HL-60 (cell line): ENCODE measurements at regions not wholly inside any gene's neighbourhood (a gene's known extent, or its start where the extent isn't known, plus 50 kb on each side); places are given as distances from the start of the nearest gene placed in this dataset.

Source experiments
- CTCF ChIP-seq: IDR thresholded peaks from one replicate; pipeline ENCODE4 v1.5.1; 2011; ENCODE audit warnings: low read length, control low read depth, inconsistent platforms; ENCODE audit not compliant: insufficient read depth
- POLR2AphosphoS5 ChIP-seq: IDR thresholded peaks from 2 replicates; pipeline ENCODE4 v1.6.1; 2012; ENCODE audit warnings: low read depth

GRCh38 chr22:25409240-25409639 is 155.2 kb upstream of the GRK3 start:
- no peak for TF ChIP-seq CTCF
- TF ChIP-seq POLR2AphosphoS5 = no peak
